HG02840 (cell line): ENCODE measurements at regions not wholly inside any gene's neighbourhood (a gene's known extent, or its start where the extent isn't known, plus 50 kb on each side); places are given as distances from the start of the nearest gene placed in this dataset.
"Not testable (repeated sequence)": the region's sequence is repeated elsewhere in the genome, so short reads cannot be mapped to it uniquely, and the experiment has no call there.

ENCODE experiments used
- ATAC-seq: cut with Tn5 transposase; IDR thresholded peaks from one replicate; pipeline ENCODE4 v1.9.1; 2021; ENCODE audit warnings: mild to moderate bottlenecking, moderate library complexity, moderate number of reproducible peaks; ENCODE audit not compliant: unreplicated experiment, low FRiP score

DNA sequence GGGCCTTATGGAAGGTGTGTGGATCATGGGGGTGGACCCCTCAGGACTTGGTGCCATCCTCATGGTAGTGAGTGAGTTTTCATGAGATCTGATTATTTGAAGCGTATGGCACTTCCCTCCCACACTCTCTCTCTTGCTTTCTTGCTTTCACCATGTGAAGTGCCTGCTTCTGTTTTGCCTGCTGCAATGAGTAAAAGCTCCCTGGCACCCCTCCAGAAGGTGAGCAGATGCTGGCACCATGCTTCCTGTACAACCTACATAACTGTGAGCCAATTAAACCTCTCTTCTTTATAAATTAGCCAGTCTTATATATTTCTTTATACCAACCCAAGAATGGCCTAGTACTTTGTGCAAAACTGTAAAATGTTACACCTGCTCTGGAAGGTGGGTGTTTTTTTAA, 396.8 kb upstream of the HS3ST5 start:
- ATAC-seq = no peak

GRCh38 chr6:114735025-114735735, 392.4 kb upstream of the HS3ST5 start:
- ATAC-seq = no peak

GRCh38 chr6:114733596-114733995, 390.8 kb upstream of the HS3ST5 start:
- ATAC-seq = no peak

DNA sequence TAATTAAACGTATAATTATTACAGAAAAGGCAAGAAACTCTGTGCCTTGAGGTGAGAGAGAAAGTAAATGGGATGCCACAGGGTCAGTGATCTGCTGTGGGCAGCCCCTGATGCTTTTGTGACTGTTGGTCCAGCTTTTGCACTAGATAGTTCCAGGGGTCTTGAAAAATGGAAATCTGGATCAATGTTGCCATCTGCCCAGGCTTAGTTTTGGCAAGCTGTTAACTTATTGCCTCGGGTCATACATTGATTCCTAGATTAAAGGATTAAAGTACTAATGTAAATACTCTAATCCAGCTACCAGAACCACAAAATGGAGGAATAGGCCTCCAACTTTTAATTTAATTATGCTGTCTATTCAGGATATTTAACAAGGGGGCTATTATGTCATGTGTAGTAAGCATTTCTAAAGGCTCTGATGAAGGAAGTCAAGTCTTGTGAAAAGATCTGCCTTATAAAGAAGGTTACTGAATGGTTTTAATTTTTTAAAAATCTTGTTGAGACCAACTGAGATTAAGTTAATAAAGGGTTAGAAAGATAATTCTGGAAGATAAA, 376.0 kb upstream of the HS3ST5 start:
- no peak for ATAC-seq

DNA sequence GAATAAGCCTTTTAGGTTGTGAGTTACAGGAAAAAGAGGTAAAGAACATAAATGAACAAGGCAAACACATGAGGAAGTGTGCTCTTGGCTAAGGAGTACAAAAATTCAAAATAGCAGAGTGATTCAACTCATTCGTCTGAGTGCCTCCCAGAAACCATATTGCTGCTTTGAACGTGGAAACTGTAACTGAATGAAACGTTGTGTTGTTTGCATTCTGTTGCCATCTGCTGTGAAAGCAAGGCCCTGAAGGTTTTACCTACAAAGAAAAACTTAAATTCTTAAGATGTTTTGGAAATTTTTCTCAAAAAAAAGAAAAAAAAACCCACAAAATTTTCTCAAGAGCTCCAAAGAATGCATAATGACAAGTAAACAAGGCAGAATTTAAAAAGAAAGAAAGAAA, 375.4 kb upstream of the HS3ST5 start:
- no peak for ATAC-seq

- peak; percentile 70 for ATAC-seq
Measured at GRCh38 chr6:114714836-114715507, 372.1 kb upstream of the HS3ST5 start.

DNA sequence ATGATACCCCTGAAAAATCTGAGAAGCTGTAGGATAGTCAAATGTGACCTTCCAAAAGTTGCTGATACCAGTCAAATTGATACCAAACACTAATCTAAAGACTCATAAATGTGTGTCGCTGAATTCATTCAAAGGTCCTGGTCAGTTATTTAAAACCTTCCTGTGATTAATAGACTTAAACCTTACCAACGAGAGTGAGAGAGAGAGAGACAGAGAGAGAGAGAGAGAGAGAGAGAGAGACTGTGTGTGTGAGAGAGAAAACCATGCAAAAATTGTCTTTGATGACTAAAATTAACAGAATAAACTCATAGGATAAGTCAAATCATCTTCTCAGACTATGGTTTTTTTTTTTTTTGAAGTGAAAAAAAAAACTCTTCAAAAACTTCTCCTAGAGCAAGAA, 370.9 kb upstream of the HS3ST5 start:
- ATAC-seq = no peak

DNA sequence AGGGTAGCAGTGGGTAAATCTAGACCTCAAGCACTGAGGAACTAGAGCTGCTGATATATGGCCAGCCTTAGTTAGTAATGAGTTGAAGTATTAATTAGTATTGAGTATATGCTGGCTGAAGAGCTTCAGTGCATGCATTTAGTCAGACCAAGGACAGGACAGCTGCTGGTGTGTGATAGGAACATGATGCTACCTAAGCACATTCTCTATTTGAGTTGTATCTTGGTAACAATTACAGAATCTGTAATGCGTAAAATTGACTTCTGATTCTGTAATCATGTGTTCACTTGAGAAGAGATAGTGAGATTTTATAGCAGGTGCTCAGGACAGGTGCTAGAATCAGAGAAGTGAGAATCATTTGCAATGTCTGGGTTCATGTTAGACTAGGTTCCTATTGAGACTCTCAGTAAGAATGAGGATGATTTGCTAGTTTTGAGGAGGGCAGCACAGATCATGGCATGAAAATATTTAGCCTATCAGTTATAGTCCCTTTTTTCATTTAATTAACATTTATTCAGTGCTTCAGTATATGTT, 369.4 kb upstream of the HS3ST5 start:
- ATAC-seq = peak; percentile 34

DNA sequence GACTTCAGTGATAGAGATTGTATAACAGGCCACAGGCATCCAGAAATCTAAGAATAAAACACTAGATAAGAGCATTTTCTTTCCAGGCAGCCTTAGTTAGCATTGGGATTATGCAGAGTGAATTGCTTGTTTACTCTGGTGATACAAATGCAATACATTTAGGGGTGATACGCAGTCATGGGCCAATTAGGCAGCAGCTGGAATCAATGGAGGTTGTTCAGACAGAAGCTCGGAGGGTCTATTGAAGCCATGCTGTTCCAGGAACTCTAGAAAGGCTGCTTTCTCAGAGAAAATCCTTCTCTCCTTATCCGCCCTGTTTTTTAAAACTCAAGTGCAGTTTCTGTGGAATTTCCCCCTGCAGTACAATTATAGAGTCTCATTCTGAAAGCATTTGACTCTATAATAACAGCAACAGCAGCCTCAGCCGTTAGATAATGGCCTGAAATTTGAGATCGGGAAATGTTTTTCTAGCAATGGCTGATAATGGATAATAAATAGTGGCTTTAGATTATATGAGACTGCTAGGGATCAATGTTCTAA, 364.3 kb upstream of the HS3ST5 start:
- no peak for ATAC-seq

- no peak for ATAC-seq
Measured at GRCh38 chr6:114690625-114691024, 347.8 kb upstream of the HS3ST5 start.

DNA sequence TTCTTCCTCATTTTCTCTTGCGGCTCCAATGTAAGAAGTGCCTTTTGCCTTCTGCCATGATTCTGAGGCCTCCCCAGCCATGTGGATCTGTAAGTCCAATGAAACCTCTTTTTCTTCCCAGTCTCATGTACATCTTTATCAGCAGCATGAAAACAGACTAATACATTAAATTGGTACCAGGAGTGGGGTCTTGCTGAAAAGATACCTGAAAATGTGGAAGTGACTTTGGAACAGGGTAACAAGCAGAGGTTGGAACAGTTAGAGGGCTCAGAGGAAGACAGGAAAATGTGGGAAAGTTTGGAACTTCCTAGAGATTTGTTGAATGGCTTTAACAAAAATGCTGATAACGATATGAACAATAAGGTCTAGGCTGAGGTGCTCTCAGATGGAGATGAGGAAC, 316.7 kb upstream of the HS3ST5 start:
- ATAC-seq = no peak

- no peak for ATAC-seq
Measured at GRCh38 chr6:114651611-114652010, 308.8 kb upstream of the HS3ST5 start.

- ATAC-seq = no peak
Measured at GRCh38 chr6:114650891-114651290, 308.1 kb upstream of the HS3ST5 start.

DNA sequence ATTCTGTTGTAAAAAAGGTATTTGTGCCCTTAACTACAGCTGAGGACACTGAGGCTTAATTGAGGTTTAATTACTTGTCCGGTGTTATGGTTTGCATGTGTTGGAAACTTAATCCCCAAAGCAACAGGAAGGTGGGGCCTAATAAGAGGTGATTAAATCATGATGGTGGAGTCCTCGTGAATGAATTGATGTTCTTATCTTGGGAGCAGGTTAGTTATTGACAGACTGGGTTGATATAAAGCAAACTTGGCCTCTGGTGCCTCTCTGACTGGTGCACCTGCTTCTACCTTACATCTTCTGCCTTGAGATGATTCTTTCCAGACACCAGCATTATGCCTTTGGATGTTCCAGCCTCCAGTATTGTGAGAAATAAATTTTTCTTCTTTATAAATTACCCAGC, 306.5 kb upstream of the HS3ST5 start:
- ATAC-seq = no peak

GRCh38 chr6:114648847-114649246, 306.0 kb upstream of the HS3ST5 start:
- ATAC-seq = no peak

DNA sequence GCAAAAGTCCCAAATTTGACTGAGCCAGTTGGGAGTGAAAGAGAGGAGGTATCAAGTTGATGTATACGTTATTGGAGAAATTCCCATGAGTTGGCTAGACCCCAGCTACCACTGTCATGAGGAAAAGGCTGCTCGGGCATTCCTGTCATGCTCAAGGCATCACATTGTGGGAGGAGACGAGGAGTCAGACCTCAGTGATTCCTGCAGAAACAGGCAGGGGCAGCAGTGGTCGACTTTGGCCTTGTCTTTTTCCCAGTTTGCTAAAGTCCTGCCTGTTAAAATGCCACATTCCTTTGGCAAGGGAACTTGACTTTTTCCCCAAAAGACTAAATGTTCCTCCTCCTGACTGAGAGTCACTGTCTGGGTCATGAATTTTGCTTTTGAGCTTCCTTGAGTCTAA, 295.5 kb upstream of the HS3ST5 start:
- no peak for ATAC-seq

- ATAC-seq = no peak
Measured at GRCh38 chr6:114634016-114634415, 291.2 kb upstream of the HS3ST5 start.

- ATAC-seq = not testable (repeated sequence)
Measured at GRCh38 chr6:114626226-114626625, 283.4 kb upstream of the HS3ST5 start.

- ATAC-seq = no peak
Measured at GRCh38 chr6:114619621-114620200, 276.9 kb upstream of the HS3ST5 start.

- ATAC-seq = no peak
Measured at GRCh38 chr6:114611696-114612095, 268.9 kb upstream of the HS3ST5 start.

DNA sequence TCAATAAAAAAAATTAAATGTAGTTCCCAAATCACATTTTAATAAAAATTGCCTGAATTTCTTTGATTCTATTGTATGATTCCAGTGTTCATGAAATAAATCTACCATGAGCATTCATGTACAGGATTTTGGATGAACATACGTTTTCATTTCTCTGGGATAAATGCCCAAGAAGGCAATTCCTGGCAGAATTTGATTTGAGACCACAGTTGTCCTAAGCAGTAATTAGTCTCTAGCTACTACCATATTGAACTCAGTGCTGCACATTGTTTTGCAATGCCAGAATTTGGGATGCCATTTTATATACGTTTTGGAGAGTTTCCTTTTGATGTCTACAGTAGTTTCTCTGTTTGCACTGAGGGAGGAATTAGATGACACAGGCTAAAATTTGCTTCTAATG, 265.3 kb upstream of the HS3ST5 start:
- no peak for ATAC-seq
